Stimulated activated effector memory CD8-positive, alpha-beta T cell treated with anti-CD3 and anti-CD28 coated beads, Interleukin-12 subunit alpha, Interleukin-12 subunit beta, amount 100 ng/mL, for 72 hours (primary cell): ENCODE measurements at regions not wholly inside any gene's neighbourhood (a gene's known extent, or its start where the extent isn't known, plus 50 kb on each side); places are given as distances from the start of the nearest gene placed in this dataset.

ENCODE experiments used
- ATAC-seq: fragments of 150-1000 bp; cut with Tn5 transposase; 2 replicates; pipeline ENCODE4 v1.10.0; 2021
- DNase-seq, 2 donors: peaks; one replicate each; pipeline ENCODE4 v3.0.0; 2021 to 2022; ENCODE audit warnings: low spot score in 2 of 2
- H3K27ac Mint-ChIP-seq: one replicate; pipeline ENCODE4 v1.8.0; 2022; ENCODE audit warnings: mild to moderate bottlenecking, mixed read lengths
- H3K36me3 Mint-ChIP-seq: one replicate; pipeline ENCODE4 v1.8.0; 2022; ENCODE audit warnings: mild to moderate bottlenecking, mixed read lengths
- H3K4me1 Mint-ChIP-seq: one replicate; pipeline ENCODE4 v1.8.0; 2022; ENCODE audit warnings: mixed read lengths
- H3K4me3 Mint-ChIP-seq: one replicate; pipeline ENCODE4 v1.8.0; 2022; ENCODE audit warnings: mild to moderate bottlenecking, mixed read lengths
- H3K9me3 Mint-ChIP-seq: one replicate; pipeline ENCODE4 v1.8.0; 2022; ENCODE audit warnings: mixed read lengths

GRCh38 chr3:154786724-154787123 lies 293.4 kb upstream of the MME start:
- Mint-ChIP-seq H3K27ac (no peak overlapping the region), H3K36me3 (no peaks in the 10 kb centered on the region), H3K9me3 (peaks cover 4% of the 10 kb centered on the region), H3K4me3 (no peak overlapping the region), H3K4me1 (no peaks in the 10 kb centered on the region)
- DNase-seq = no peak
- no peak for ATAC-seq

DNA sequence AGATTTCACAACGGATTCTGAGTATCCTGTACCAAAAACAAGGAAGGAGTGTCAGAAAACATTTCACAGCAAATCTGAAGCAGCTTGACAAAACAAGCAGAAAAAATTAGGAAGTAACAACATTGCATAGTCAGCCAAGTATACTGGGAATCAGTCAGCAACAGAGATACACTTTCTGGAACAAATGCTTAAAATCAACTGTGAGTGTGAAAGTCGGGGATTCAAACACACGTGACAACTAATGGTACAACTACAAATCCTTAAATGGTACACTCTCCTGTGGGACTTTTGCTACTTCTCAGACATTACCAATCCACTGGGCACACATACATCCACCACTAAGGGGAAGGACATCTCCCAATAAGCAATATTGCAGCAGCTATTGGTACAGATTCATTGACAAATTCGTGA lies 296.6 kb upstream of the MME start:
- no peaks in the 10 kb centered on the region for H3K4me1 Mint-ChIP-seq
- ATAC-seq (no peak), DNase-seq (no peak)
- H3K9me3 Mint-ChIP-seq = peaks cover 4% of the 10 kb centered on the region
- no peaks in the 10 kb centered on the region for H3K36me3 Mint-ChIP-seq
- no peak overlapping the region for H3K4me3 Mint-ChIP-seq
- H3K27ac Mint-ChIP-seq = no peak overlapping the region

DNA sequence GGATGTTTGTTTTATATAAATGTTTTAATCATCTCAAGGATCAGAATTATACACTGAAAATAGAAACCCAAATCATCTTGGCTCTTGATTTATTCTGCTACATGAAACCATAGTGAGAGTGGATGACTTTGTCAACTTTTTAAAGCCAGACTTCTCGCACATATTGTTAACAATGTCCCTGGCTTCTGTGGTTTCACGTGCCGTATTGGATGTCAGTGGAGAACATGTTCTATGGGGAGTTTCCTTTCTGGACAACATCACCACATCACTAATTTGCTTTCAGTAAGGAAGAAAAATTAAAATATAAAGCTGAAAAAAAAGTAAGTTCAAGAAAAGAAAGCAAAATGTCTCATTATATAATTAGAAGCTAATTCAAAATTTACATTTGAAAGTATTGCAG lies 297.1 kb upstream of the MME start:
- Mint-ChIP-seq H3K36me3 (no peaks in the 10 kb centered on the region), H3K4me3 (no peak overlapping the region), H3K9me3 (peaks cover 4% of the 10 kb centered on the region), H3K4me1 (no peaks in the 10 kb centered on the region), H3K27ac (no peak overlapping the region)
- DNase-seq = no peak
- no peak for ATAC-seq

DNA sequence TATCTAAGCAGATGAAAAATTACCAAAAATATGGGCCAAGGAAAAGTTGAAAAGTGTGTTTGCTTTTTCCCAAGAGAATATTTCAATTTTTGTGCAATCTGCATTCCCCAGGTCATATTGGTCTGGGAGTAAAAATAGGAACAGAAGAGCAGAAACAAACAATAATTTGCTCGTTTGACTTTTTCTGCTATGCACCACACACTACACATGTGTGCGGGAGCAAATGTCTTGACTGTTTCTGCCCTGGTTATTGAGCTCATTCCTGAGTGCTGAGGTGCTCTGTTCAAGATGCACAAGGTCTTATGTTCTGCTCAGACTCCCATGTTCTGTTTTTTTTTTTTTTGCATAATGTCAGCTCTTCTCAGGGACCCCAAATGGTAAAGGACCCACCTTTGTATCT lies 298.0 kb upstream of the MME start:
- no peaks in the 10 kb centered on the region for H3K36me3 Mint-ChIP-seq
- H3K4me3 Mint-ChIP-seq = no peak overlapping the region
- peaks cover 4% of the 10 kb centered on the region for H3K9me3 Mint-ChIP-seq
- DNase-seq = no peak
- H3K4me1 Mint-ChIP-seq = no peaks in the 10 kb centered on the region
- ATAC-seq = no peak
- no peak overlapping the region for H3K27ac Mint-ChIP-seq

GRCh38 chr3:154781595-154781994 lies 298.5 kb upstream of the MME start:
- H3K27ac Mint-ChIP-seq = no peak overlapping the region
- no peak overlapping the region for H3K4me3 Mint-ChIP-seq
- DNase-seq (no peak), ATAC-seq (no peak)
- peaks cover 4% of the 10 kb centered on the region for H3K9me3 Mint-ChIP-seq
- no peaks in the 10 kb centered on the region for H3K36me3 Mint-ChIP-seq
- H3K4me1 Mint-ChIP-seq = no peaks in the 10 kb centered on the region

GRCh38 chr3:154780263-154780662 lies 299.9 kb upstream of the MME start:
- H3K4me1 Mint-ChIP-seq = no peaks in the 10 kb centered on the region
- H3K9me3 Mint-ChIP-seq = peaks cover 4% of the 10 kb centered on the region
- ATAC-seq (no peak), DNase-seq (no peak)
- H3K4me3 Mint-ChIP-seq = no peak overlapping the region
- no peaks in the 10 kb centered on the region for H3K36me3 Mint-ChIP-seq
- H3K27ac Mint-ChIP-seq = no peak overlapping the region

GRCh38 chr3:154779571-154779970 lies 300.5 kb upstream of the MME start:
- DNase-seq (no peak), ATAC-seq (no peak)
- Mint-ChIP-seq H3K27ac (no peak overlapping the region), H3K4me1 (no peaks in the 10 kb centered on the region), H3K36me3 (no peaks in the 10 kb centered on the region), H3K4me3 (no peak overlapping the region), H3K9me3 (peaks cover 4% of the 10 kb centered on the region)

- ATAC-seq (no peak), DNase-seq (no peak)
- H3K4me3 Mint-ChIP-seq = no peak overlapping the region
- no peak overlapping the region for H3K27ac Mint-ChIP-seq
- H3K9me3 Mint-ChIP-seq = peaks cover 2% of the 10 kb centered on the region
- H3K36me3 Mint-ChIP-seq = no peaks in the 10 kb centered on the region
- H3K4me1 Mint-ChIP-seq = no peaks in the 10 kb centered on the region
Observed at GRCh38 chr3:154778057-154778456, 302.1 kb upstream of the MME start.

- H3K9me3 Mint-ChIP-seq = peaks cover 3% of the 10 kb centered on the region
- no peak overlapping the region for H3K27ac Mint-ChIP-seq
- ATAC-seq (no peak), DNase-seq (no peak)
- H3K4me1 Mint-ChIP-seq = no peaks in the 10 kb centered on the region
- no peak overlapping the region for H3K4me3 Mint-ChIP-seq
- H3K36me3 Mint-ChIP-seq = no peaks in the 10 kb centered on the region
Observed at GRCh38 chr3:154776549-154777225, 303.4 kb upstream of the MME start.

DNA sequence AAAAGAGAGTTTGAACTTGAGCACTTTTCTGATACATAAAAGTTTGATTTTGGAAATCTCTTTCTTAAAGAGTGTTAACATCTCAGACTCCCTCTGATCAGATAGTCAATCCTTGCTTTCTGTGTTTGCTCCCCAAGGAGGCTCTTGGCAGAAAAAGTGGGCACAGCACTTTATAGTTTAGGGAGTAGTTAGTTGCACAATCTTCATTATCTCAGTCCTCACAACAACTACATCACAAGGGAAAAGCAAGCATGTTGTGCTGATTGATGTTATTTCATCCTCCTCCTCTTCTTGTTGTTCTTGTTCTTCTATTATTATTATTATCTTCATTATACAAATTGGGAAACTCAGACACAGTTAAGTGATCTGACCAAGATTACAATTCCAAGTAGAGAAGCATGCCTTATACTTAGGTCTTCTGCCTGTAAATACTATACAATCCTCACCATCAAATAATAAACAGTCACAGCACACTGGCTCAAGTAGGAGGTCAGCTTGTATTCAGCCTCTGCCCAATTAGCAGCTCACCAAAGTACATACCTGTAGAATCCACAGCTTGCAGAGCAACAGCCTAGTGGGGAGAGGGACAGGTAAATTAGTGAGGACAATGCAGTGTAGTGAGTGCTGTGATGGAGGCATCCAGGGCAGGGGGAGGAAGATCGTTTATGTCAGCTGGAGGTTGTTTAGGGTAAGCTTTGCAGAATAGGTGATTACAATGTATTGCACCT lies 304.1 kb upstream of the MME start:
- DNase-seq = no peak
- no peak overlapping the region for H3K27ac Mint-ChIP-seq
- H3K36me3 Mint-ChIP-seq = no peaks in the 10 kb centered on the region
- no peak for ATAC-seq
- no peak overlapping the region for H3K4me3 Mint-ChIP-seq
- H3K9me3 Mint-ChIP-seq = peaks cover 9% of the 10 kb centered on the region
- no peaks in the 10 kb centered on the region for H3K4me1 Mint-ChIP-seq

GRCh38 chr3:154766765-154767503 lies 313.2 kb upstream of the MME start:
- Mint-ChIP-seq H3K4me3 (no peak overlapping the region), H3K27ac (no peak overlapping the region), H3K9me3 (peaks cover 17% of the 10 kb centered on the region), H3K36me3 (no peaks in the 10 kb centered on the region), H3K4me1 (no peaks in the 10 kb centered on the region)
- DNase-seq = no peak
- ATAC-seq = peak; percentile 13

DNA sequence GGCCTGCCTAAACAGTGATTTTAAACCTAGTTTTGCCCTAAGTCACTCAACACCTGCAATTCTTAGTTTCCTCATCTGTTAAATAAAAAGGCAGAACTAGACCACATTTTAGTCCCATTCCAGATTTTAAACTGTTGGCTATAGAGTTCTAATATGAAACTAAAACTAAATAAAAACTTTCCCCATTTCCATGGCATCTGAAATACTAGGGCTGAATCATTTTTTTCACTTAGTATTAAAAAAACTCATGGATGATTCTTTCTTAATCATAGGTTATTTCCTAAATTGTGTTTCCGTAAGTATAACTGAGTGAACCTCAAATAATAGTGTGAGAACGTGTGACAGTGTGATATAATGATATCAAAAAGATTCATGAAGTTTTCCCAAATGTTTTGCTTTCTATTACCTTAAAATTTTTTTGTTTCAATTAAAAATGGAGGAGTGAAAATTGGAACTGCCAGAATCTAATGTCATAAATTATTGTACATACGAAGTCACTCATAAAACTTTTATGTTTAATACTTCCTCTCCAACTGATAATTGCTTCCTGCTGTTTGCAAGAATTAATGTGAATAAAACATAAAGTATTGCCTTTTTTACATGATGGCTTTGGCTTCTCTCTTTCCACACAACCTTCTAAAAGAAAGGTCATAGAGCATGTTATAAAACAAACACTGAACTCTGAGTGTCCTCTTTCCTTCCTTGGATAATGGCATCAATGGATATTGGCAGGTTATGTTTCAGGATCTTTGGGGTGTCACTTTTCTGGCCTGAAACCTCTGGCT lies 315.1 kb upstream of the MME start:
- peaks cover 10% of the 10 kb centered on the region for H3K9me3 Mint-ChIP-seq
- ATAC-seq = no peak
- no peaks in the 10 kb centered on the region for H3K4me1 Mint-ChIP-seq
- no peaks in the 10 kb centered on the region for H3K36me3 Mint-ChIP-seq
- no peak for DNase-seq
- H3K4me3 Mint-ChIP-seq = no peak overlapping the region
- H3K27ac Mint-ChIP-seq = no peak overlapping the region

DNA sequence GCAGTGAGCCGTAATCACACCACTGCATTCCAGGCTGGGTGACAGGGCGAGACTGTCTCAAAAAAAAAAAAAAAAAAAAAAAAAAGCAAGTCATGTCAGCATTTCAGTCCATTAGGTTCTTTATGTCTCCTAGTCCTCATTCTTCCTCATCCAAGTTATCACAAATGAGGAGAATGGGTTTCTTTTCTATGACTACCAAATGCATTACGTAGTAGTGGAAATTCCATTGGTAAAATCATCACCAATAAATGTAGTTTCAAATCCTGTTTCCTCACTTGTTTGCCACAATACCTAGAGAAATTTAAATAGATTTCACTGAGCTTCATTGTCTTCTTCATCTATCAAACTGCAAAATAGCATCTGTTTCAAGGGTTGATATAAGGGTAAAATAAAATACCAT lies 317.6 kb upstream of the MME start:
- no peaks in the 10 kb centered on the region for H3K36me3 Mint-ChIP-seq
- H3K4me3 Mint-ChIP-seq = no peak overlapping the region
- no peak overlapping the region for H3K27ac Mint-ChIP-seq
- DNase-seq (no peak), ATAC-seq (no peak)
- H3K9me3 Mint-ChIP-seq = peaks cover 5% of the 10 kb centered on the region
- no peaks in the 10 kb centered on the region for H3K4me1 Mint-ChIP-seq

DNA sequence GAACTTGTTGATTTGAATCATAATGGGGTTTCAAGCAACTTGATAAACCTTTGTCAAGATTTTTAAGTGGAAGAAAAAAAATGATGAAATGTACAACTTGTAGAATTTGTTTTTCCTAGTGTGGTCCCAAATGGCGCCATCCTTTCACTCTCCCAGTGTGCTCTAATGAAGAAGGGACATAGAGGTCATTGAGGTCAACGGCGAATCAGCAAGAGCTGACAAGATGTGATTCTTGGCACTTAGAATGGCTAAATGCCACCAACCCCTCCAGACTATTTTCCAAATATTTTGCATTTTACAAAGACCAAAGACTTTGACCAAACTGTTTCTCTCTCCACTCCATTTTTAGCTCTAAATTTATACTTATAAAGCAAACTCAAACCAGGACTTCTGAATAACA lies 320.2 kb upstream of the MME start:
- no peak for ATAC-seq
- Mint-ChIP-seq H3K9me3 (peaks cover 5% of the 10 kb centered on the region), H3K36me3 (no peaks in the 10 kb centered on the region)

DNA sequence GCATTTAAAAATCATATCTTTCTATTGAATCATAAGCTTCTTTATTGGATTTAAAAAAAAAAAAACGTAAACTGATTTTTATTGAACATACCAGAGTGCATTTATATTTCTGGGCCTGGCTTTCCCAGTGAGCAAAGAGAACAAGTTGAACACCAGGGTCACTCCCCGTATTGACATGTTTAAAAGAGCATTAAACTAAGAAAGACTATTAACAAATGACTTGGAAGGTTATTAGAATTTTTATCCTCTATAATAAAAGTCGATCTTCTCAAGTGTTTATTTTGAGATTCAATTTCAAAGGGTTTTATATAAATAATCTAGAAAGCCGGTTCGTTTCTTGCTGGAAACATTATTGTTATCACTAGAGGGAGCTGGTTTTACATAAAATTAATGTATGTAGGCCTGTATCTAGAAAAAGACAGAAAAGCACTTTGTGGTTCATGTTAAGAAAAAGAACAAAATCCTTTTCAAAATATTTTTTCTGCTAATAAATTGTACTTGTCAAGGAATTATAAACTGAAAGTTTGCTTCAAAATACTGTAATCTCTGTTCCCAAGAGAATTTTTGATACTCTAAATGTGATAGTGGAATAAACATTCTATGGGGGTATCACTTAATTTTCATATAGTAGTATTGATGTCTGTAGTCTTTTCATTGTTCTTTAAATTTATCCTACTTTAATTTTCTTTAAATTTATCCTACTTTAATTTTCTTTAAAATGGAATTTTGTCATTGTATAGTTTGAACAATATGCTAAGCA lies 321.8 kb upstream of the MME start:
- Mint-ChIP-seq H3K27ac (no peak overlapping the region), H3K4me1 (no peaks in the 10 kb centered on the region), H3K9me3 (peaks cover 7% of the 10 kb centered on the region), H3K36me3 (no peaks in the 10 kb centered on the region), H3K4me3 (no peak overlapping the region)
- no peak for ATAC-seq
- DNase-seq = no peak

More for the DNA sequence above, 320.2 kb upstream of the MME start:
- Mint-ChIP-seq H3K4me1 (no peaks in the 10 kb centered on the region), H3K4me3 (no peak overlapping the region), H3K27ac (no peak overlapping the region)
- DNase-seq = no peak
